Common myeloid progenitor, CD34-positive (primary cell): ENCODE measurements at regions not wholly inside any gene's neighbourhood (a gene's known extent, or its start where the extent isn't known, plus 50 kb on each side); places are given as distances from the start of the nearest gene placed in this dataset.

ENCODE experiments used
- CTCF ChIA-PET: fragments of 350-600 bp; sonication (Branson Sonifier 250); formaldehyde crosslinking; loops from one replicate; lab custom pipeline; 2021; ENCODE audit warnings: antibody characterized with exemption; lab: Charles Lee
- POLR2A ChIA-PET: fragments of 350-600 bp; sonication (Branson Sonifier 250); formaldehyde crosslinking; loops from one replicate; lab custom pipeline; 2021; ENCODE audit warnings: antibody characterized with exemption; lab: Charles Lee
- DNase-seq, 3 donors: peaks; one replicate each; pipeline versions ENCODE4 v3.0.0 to v3.0.0-alpha.2; 2013
- H3K27ac ChIP-seq, 2 experiments: 1 replicate in 1 of 2; 2 replicates in 1 of 2; pipeline ENCODE4 v1.7.0; 2013; ENCODE audit warnings: inconsistent platforms in 2 of 2, low read length in 2 of 2, mild to moderate bottlenecking in 2 of 2, low read depth in 1 of 2, moderate library complexity in 1 of 2; ENCODE audit not compliant: severe bottlenecking in 2 of 2, insufficient read depth in 1 of 2, poor library complexity in 1 of 2
- H3K27me3 ChIP-seq, 5 experiments: replicated peaks in 2 of 5; 1 replicate in 3 of 5; 2 replicates in 2 of 5; pipeline versions ENCODE4 v1.6.1 to v1.7.0; 2013; ENCODE audit warnings: low read length in 4 of 5, mild to moderate bottlenecking in 2 of 5, moderate library complexity in 2 of 5, inconsistent platforms in 1 of 5; ENCODE audit not compliant: insufficient read depth in 5 of 5, control insufficient read depth in 4 of 5
- H3K36me3 ChIP-seq, 4 experiments: 1 replicate in 2 of 4; 2 replicates in 2 of 4; pipeline versions ENCODE4 v1.6.1 to v1.7.0; 2013; ENCODE audit warnings: low read length in 3 of 4, control low read depth in 1 of 4, mild to moderate bottlenecking in 1 of 4; ENCODE audit not compliant: control insufficient read depth in 4 of 4, insufficient read depth in 4 of 4
- H3K4me1 ChIP-seq, 4 experiments: 1 replicate in 3 of 4; 2 replicates in 1 of 4; pipeline versions ENCODE4 v1.6.1 to v1.7.1; 2013; ENCODE audit warnings: low read length in 3 of 4, mild to moderate bottlenecking in 3 of 4, control low read depth in 1 of 4, inconsistent platforms in 1 of 4, moderate library complexity in 1 of 4; ENCODE audit not compliant: control insufficient read depth in 4 of 4, insufficient read depth in 4 of 4; ENCODE audit errors: control extremely low read depth in 1 of 4
- H3K4me3 ChIP-seq, 7 experiments: 1 replicate in 4 of 7; 2 replicates in 3 of 7; pipeline versions ENCODE4 v1.5.1 to v1.7.0; 2013; ENCODE audit warnings: mild to moderate bottlenecking in 7 of 7, low read length in 6 of 7, moderate library complexity in 6 of 7, inconsistent platforms in 2 of 7, low read depth in 2 of 7, control low read depth in 1 of 7; ENCODE audit not compliant: insufficient read depth in 4 of 7, control insufficient read depth in 1 of 7; ENCODE audit errors: extremely low read depth in 1 of 7
- H3K9me3 ChIP-seq, 5 experiments: 1 replicate in 4 of 5; 2 replicates in 1 of 5; pipeline versions ENCODE4 v1.6.1 to v1.7.1; 2013; ENCODE audit warnings: low read length in 4 of 5, mild to moderate bottlenecking in 2 of 5, inconsistent platforms in 1 of 5, low read depth in 1 of 5, moderate library complexity in 1 of 5; ENCODE audit not compliant: control insufficient read depth in 4 of 5, insufficient read depth in 2 of 5; ENCODE audit errors: control extremely low read depth in 1 of 5
- WGBS: methylation state at CpG from one replicate; pipeline ENCODE4 v1.1.5; 2013; ENCODE audit not compliant: insufficient coverage; 5-methylcytosine and 5-hydroxymethylcytosine counted together

DNA sequence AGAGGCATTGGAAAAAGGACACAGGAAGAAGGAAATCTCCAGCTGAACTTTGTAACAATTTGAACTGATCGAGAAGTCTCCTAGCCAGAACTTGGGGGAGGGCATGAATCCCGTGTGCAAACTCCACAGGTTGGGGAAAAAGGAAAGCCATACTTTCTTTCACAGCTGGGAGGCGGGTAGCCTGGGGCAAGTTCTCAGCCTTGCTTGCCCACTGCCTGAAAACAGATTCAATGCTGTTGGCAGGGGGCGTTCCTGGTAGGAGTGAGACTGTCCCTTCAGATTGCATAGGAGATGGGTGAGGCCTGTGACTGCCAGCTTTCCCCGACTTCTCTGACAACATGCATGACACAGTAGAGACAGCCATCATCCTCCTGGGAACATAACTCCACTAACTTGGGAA lies 289.1 kb upstream of the PHF14 start:
- H3K27me3 ChIP-seq, result no peaks in the 10 kb centered on the region
- H3K27ac ChIP-seq, result no peak overlapping the region
- CTCF ChIA-PET, result interaction anchor here (0.7 to 1.1 kb wide), 2 partner anchors 24 to 28 kb away, joined by 3 read pairs; no protein-coding TSS in a partner anchor
- H3K4me3 ChIP-seq, result no peak overlapping the region
- DNase-seq, result no peak
- H3K4me1 ChIP-seq, result no peaks in the 10 kb centered on the region
- POLR2A ChIA-PET, result interaction anchor here (0.6 kb wide), 1 partner anchor 947 kb away, joined by 3 read pairs; no protein-coding TSS in a partner anchor
- H3K9me3 ChIP-seq, result peaks cover 0 to 2% (median 0%) of the 10 kb centered on the region in 5 experiments
- WGBS, result 94% methylated on average over 3 of the region's 5 CpGs
- H3K36me3 ChIP-seq, result no peaks in the 10 kb centered on the region

DNA sequence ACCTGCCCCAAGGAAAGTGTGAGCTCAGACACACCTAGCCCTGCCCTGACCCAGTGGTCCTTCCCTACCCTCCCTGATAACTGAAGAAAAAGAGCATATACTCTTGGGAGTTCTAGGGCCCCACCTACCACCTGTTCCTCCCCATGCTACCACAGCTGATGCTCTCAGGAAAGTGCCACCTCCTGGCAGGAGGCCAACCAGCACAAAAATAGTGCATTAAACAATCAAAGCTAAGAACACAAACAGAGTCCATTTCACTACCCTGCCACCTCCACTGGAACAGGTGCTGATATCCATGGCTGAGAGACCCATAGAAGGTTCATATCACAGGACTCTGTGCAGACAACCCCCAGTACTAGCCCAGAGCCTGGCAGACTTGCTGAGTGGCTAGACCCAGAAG lies 288.6 kb upstream of the PHF14 start:
- Histone ChIP-seq H3K9me3 (peaks cover 0 to 2% (median 0%) of the 10 kb centered on the region in 5 experiments), H3K36me3 (no peaks in the 10 kb centered on the region), H3K4me1 (no peaks in the 10 kb centered on the region), H3K27ac (no peak overlapping the region), H3K27me3 (no peaks in the 10 kb centered on the region), H3K4me3 (no peak overlapping the region)
- POLR2A ChIA-PET, result no interaction called here
- CTCF ChIA-PET, result interaction anchor here (1.1 kb wide), 1 partner anchor 25 kb away, joined by 3 read pairs; no protein-coding TSS in a partner anchor
- DNase-seq, result no peak

DNA sequence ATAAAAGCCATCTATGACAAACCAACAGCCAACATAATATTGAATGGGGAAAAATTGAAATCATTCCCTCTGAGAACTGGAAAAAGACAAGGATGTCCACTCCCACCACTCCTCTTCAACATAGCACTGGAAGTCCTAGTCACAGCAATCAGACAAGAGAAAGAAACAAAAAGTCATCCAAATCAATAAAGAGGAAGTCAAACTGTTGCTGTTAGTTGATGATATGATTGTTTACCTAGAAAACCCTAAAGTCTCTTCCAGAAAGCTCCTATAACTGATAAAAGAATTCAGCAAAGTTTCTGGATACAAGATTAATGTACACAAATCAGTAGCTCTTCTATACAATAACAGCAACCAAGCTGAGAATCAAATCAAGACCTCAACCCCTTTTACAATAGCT lies 285.1 kb upstream of the PHF14 start:
- Histone ChIP-seq H3K27ac (no peak overlapping the region), H3K9me3 (peaks cover 0 to 2% (median 0%) of the 10 kb centered on the region in 5 experiments), H3K27me3 (no peaks in the 10 kb centered on the region), H3K4me1 (no peaks in the 10 kb centered on the region), H3K36me3 (no peaks in the 10 kb centered on the region), H3K4me3 (no peak overlapping the region)
- POLR2A ChIA-PET, result no interaction called here
- no peak for DNase-seq
- CTCF ChIA-PET, result no interaction called here

DNA sequence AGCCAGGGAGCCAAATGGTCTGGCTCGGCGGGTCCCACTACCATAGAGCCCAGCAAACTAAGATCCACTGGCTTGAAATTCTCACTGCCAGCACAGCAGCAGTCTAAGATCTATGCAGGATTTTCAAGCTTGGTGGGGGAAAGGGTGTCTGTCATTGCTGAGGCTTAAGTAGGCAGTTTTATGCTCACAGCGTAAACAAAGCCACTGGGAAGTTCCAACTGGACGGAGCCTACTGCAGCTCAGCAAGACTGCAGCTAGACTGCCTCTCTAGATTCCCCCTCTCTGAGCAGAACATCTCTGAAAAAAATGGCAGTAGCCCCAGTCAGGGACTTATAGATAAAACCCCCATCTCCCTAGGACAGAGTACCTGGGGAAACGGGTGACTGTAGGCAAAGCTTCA lies 277.6 kb upstream of the PHF14 start:
- Histone ChIP-seq H3K9me3 (peaks cover 0 to 7% (median 5%) of the 10 kb centered on the region in 5 experiments), H3K4me1 (no peaks in the 10 kb centered on the region), H3K27me3 (no peaks in the 10 kb centered on the region), H3K36me3 (no peaks in the 10 kb centered on the region), H3K27ac (no peak overlapping the region), H3K4me3 (no peak overlapping the region)
- 100% methylated on average over 5 of the region's 5 CpGs for WGBS
- no peak for DNase-seq
- ChIA-PET POLR2A (no interaction called here), CTCF (no interaction called here)

DNA sequence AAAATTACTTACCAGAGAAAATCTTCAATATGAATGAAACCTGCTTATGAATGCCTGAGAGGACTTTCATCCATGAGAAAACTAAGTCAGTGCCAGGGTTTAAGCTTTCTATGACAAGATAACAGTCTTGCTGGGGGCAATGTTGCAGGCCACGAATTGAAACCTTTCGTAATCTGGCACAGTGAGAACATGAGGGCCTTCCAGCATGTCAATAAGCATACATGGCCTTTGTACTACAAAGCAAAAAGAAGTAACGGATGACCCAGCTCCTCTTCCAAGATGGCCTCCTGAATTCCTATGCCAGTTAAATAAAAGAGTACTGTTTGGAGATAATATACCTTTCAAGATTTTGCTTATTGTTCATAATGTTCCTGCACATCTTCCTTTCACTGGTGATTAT lies 270.6 kb upstream of the PHF14 start:
- Histone ChIP-seq H3K27ac (no peak overlapping the region), H3K27me3 (no peaks in the 10 kb centered on the region), H3K9me3 (peaks cover 0 to 2% (median 1%) of the 10 kb centered on the region in 5 experiments), H3K36me3 (no peaks in the 10 kb centered on the region), H3K4me1 (peaks cover 3 to 13% (median 11%) of the 10 kb centered on the region in 4 experiments), H3K4me3 (no peak overlapping the region)
- ChIA-PET POLR2A (no interaction called here), CTCF (no interaction called here)
- 93% methylated on average over 2 of the region's 3 CpGs for WGBS
- no peak for DNase-seq

DNA sequence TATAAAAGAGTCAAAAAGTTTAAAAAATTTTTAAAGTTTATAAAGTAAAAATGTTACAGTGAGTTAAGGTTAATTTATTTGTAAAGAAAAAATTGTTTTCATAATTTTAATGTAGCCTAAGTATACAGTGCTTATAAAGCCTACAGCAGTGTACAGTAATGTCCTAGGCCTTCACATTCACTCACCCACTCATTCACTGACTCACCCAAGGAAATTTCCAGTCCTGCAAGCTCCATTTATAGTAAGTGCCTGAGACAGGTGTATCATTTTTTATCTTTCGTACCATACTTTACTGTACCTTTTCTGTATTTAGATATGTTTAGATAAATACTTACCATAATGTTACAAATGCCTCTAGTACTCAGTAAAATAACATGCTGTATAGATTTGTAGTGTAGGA lies 269.7 kb upstream of the PHF14 start:
- no peak overlapping the region for H3K27ac ChIP-seq
- H3K36me3 ChIP-seq, result no peaks in the 10 kb centered on the region
- peaks cover 9 to 14% (median 12%) of the 10 kb centered on the region in 4 experiments for H3K4me1 ChIP-seq
- WGBS, result no CpG with 5 or more reads among the region's 1 CpG
- ChIA-PET CTCF (interaction anchor here (0.6 kb wide), 1 partner anchor 73 kb away, joined by 3 read pairs; no protein-coding TSS in a partner anchor), POLR2A (no interaction called here)
- DNase-seq, result no peak
- H3K9me3 ChIP-seq, result peaks cover 0 to 2% (median 1%) of the 10 kb centered on the region in 5 experiments
- H3K27me3 ChIP-seq, result no peaks in the 10 kb centered on the region
- H3K4me3 ChIP-seq, result no peak overlapping the region

DNA sequence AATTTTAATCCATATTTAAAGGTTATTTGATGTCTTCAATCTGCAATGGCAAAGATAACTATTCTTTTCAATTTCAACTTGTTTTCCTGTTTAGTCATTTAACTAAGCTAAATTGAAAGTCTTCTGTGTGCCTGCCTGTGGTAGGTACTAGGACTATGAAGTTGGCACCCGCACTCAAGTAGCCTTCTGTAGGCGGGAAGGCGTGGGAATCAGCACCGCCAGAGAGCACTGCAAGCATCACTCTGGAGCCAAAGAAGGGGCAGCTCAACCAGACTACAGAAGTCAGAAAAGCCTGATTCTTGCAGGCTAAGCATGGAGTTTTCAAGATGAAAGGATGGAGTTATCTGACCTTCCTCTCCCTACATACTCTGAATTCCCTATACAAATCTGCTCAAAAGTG lies 269.0 kb upstream of the PHF14 start:
- Histone ChIP-seq H3K4me3 (no peak overlapping the region), H3K9me3 (peaks cover 0 to 2% (median 1%) of the 10 kb centered on the region in 5 experiments), H3K27ac (no peak overlapping the region), H3K27me3 (no peaks in the 10 kb centered on the region), H3K4me1 (peaks cover 9 to 14% (median 12%) of the 10 kb centered on the region in 4 experiments), H3K36me3 (no peaks in the 10 kb centered on the region)
- ChIA-PET CTCF (no interaction called here), POLR2A (no interaction called here)
- 97% methylated on average over 4 of the region's 4 CpGs for WGBS
- no peak for DNase-seq
